ENCODE measurements at regions not wholly inside any gene's neighbourhood (a gene's known extent, or its start where the extent isn't known, plus 50 kb on each side); places are given as distances from the start of the nearest gene placed in this dataset.

DNA sequence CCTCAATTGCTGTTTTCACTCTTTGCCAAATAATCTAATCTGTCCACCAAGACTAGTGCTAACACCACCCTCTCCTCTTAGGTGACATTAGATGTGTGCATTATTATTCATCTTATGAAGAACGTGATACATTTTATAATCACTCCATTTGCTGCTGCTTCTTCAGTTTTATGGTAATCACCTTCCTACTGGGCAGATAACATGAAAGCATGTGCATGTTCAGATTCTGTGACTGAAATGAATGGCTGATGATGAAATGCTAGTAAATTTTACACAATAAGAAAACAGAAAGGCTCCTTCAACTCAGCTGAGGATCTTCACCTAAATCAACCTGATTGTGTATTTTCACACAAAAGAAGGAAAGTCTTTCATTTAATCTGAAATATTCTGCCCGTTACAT is 577.6 kb downstream of the CSNK1G3 start:
- no peak overlapping the region for H3K4me3 ChIP-seq (ENCODE audit: low read depth, poor library complexity, severe bottlenecking)
- intact Hi-C loops (cut with DNase I; ENCODE audit: low total_unique reads): no loop called here
- no peak for TF ChIP-seq POLR2A (IDR thresholded peaks at IDR 0.05)
- TF ChIP-seq, protein P1, sequence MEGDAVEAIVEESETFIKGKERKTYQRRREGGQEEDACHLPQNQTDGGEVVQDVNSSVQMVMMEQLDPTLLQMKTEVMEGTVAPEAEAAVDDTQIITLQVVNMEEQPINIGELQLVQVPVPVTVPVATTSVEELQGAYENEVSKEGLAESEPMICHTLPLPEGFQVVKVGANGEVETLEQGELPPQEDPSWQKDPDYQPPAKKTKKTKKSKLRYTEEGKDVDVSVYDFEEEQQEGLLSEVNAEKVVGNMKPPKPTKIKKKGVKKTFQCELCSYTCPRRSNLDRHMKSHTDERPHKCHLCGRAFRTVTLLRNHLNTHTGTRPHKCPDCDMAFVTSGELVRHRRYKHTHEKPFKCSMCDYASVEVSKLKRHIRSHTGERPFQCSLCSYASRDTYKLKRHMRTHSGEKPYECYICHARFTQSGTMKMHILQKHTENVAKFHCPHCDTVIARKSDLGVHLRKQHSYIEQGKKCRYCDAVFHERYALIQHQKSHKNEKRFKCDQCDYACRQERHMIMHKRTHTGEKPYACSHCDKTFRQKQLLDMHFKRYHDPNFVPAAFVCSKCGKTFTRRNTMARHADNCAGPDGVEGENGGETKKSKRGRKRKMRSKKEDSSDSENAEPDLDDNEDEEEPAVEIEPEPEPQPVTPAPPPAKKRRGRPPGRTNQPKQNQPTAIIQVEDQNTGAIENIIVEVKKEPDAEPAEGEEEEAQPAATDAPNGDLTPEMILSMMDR (IDR thresholded peaks at IDR 0.05): no peak
- 41 to 88% methylated on average over 2 of the region's 2 CpGs for WGBS, 2 donors
- DNase-seq (ENCODE audit: low spot score in 2 of 2): no peak

DNA sequence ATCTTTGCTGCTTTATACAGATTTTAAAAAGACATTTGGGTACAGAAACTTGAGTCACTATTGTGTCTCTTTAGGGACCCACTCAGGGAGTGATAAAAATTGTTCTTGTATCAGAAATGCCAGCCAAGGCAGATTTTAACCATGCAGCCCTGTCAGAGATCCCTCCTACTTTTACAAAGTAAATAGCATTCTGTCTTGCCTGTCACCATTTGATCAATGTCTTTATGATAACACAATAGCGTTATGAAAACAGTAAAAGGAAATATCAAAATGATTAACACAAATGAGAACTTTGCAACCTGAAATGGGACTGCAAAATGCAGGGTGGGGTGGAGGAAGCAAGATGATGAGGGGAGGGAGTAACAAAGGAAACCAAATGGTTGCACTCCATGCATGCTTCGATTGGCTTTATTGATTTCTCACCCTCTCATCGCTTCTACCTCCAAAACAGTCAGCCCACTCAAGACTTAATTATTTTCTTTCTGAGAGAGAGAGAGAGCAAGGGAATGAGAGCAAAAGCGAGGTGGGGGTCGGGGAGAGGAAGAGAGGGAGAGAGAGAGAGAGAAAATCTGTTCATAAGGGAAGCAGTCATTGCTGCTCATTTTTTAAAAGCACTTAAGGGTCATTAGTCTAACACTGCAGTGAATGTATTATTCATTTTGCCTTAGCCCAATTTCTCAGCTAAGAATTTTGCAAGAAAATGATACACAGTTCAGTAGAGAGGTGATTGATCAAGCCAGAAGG is 576.5 kb downstream of the CSNK1G3 start:
- H3K4me3 ChIP-seq (ENCODE audit: low read depth, poor library complexity, severe bottlenecking): no peak overlapping the region
- no peak for DNase-seq (ENCODE audit: low spot score in 2 of 2)
- 73 to 76% methylated on average over 5 of the region's 5 CpGs for WGBS, 2 donors
- intact Hi-C loops (cut with DNase I; ENCODE audit: low total_unique reads): no loop called here
- TF ChIP-seq POLR2A (IDR thresholded peaks at IDR 0.05): no peak
- TF ChIP-seq, protein P1 (IDR thresholded peaks at IDR 0.05): no peak

DNA sequence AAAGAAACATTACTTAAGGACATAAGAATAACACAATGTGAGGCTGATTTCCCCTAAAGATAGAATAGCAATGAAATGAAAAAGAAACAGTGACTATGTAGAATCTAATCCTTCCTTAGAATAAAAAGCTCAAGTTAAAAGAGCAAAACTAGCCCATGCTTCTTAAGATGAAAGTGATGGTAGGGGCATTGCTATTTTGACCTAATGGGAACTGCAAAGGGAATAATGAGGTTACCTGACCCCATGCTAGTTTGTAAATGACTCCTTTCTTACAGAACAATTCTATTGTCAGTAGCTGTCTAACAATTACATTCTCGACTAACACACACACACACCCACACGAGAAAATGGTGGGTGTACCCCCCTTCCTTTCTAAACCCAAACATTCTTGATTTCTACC is 575.8 kb downstream of the CSNK1G3 start:
- intact Hi-C loops (cut with DNase I; ENCODE audit: low total_unique reads): no loop called here
- no peak overlapping the region for H3K4me3 ChIP-seq (ENCODE audit: low read depth, poor library complexity, severe bottlenecking)
- WGBS, 2 donors: 90 to 92% methylated on average over 2 of the region's 2 CpGs
- TF ChIP-seq, protein P1 (IDR thresholded peaks at IDR 0.05): no peak
- TF ChIP-seq POLR2A (IDR thresholded peaks at IDR 0.05): no peak
- DNase-seq (ENCODE audit: low spot score in 2 of 2): no peak

DNA sequence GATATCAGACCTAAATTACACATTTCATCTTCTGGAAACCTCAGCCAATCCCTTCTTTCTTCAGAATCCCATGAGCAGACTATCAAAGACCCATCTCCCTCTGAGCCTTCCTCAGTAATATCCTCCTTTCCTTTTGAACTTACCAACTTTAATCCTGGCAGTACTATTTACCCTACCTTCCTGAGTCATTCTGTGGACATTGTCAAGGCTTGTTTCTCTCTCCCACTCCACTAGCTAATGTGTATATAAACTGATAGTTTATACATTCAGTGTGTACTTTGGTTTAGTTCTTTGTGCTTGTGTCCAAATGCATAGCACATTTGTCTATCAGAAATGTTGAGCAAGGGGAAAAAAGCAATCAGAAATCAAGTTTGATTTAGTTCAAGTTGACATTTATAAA is 568.3 kb downstream of the CSNK1G3 start:
- H3K4me3 ChIP-seq (ENCODE audit: low read depth, poor library complexity, severe bottlenecking): no peak overlapping the region
- no peak for DNase-seq (ENCODE audit: low spot score in 2 of 2)
- intact Hi-C loops (cut with DNase I; ENCODE audit: low total_unique reads): no loop called here
- TF ChIP-seq, protein P1 (IDR thresholded peaks at IDR 0.05): no peak

DNA sequence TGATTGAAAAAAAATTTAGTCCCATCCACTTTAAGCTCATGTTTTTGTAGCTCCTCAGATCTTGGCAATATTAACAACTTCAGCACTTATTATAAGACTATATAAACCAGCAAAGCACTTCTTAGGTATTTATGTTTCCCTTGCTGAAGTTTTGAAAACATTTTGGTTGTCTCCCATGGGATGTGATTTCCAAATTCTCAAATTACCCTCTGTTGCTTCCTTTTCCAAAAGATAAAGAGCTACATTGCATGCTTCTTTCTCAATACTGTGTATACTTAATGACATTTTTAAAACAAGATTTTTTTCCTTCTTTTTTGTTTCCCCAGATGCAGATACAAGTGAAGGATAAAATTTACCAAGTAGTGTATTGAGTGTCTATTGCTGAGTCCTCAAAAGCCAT is 567.1 kb downstream of the CSNK1G3 start:
- TF ChIP-seq, protein P1 (IDR thresholded peaks at IDR 0.05): no peak
- TF ChIP-seq POLR2A (IDR thresholded peaks at IDR 0.05): no peak
- DNase-seq (ENCODE audit: low spot score in 2 of 2): no peak
- intact Hi-C loops (cut with DNase I; ENCODE audit: low total_unique reads): no loop called here
- no peak overlapping the region for H3K4me3 ChIP-seq (ENCODE audit: low read depth, poor library complexity, severe bottlenecking)

DNA sequence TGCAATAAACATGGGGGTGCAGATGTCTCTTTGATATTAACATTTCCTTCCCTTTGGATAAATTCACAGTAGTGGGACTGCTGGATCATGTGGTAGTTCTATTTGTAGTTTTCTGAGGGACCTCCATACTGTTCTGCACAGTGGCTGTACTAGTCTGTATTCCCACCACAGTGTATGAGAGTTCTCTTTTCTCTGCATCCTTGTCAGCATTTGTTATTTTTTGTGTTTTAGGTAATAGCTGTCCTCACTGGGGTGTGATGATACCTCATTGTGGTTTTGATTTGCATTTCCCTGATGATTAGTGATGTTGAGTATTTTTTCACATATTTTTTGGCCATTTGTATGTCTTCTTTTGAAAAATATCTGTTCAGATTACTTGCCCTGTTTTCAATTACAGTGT is 562.5 kb downstream of the CSNK1G3 start:
- TF ChIP-seq, protein P1 (IDR thresholded peaks at IDR 0.05): no peak
- TF ChIP-seq POLR2A (IDR thresholded peaks at IDR 0.05): no peak
- no peak overlapping the region for H3K4me3 ChIP-seq (ENCODE audit: low read depth, poor library complexity, severe bottlenecking)
- intact Hi-C loops (cut with DNase I; ENCODE audit: low total_unique reads): no loop called here
- no peak for DNase-seq (ENCODE audit: low spot score in 2 of 2)

Measured in lower leg skin (tissue), 4 donors.